Body of pancreas (tissue), 4 donors: ENCODE measurements at regions not wholly inside any gene's neighbourhood (a gene's known extent, or its start where the extent isn't known, plus 50 kb on each side); places are given as distances from the start of the nearest gene placed in this dataset.

Source experiments
- CTCF ChIP-seq, 7 experiments: fragments of 450-650 bp in 4 of 7; fragments of 200-600 bp in 3 of 7; sonication (generic) in 3 of 7; IDR thresholded peaks; one replicate each; pipeline ENCODE4 v1.5.1; 2016 to 2019; ENCODE audit warnings: antibody characterized with exemption in 7 of 7
- POLR2A ChIP-seq, 3 donors: fragments of 450-650 bp; IDR thresholded peaks; one replicate each; pipeline ENCODE4 v1.6.1; 2016; ENCODE audit warnings: antibody characterized with exemption in 3 of 3, mild to moderate bottlenecking in 2 of 3

GRCh38 chr13:71967990-71968389 lies 101.0 kb upstream of the DACH1 start:
- TF ChIP-seq CTCF (IDR thresholded peaks at IDR 0.05) (no peak), POLR2A (IDR thresholded peaks at IDR 0.05) (no peak)
